ENCODE measurements at regions not wholly inside any gene's neighbourhood (a gene's known extent, or its start where the extent isn't known, plus 50 kb on each side); places are given as distances from the start of the nearest gene placed in this dataset.

DNA sequence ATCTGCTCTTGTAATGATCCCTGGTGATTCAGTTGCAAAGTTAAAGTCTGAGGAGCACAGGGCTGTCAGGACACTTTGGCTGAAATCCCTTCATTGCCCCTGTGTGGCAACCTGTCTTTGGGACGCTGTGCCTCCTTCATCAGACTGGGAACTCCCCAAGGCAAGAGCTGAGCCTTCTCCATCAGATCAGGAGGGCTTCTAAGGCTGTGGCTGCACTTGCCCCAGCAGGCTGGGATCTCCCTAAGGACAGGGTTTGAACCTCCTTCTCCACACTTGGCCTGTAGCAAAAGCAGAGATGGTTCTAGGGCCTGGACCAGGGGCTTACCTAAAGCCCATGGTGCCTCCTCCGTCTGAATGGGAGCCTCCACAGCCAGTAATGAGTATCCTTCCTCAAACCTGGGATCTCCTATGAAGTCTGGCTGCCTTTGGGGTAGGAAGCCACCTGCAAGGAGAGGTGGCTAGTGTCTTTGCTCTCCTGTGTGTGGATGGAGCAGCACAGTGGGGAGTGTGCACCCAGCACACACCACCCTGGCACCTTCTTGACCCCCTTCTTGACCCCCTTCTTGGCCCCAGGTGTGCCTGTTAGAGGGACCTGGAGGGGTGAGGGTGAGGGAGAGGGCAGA is 79.0 kb upstream of the NKD1 start:
- no peak for DNase-seq

DNA sequence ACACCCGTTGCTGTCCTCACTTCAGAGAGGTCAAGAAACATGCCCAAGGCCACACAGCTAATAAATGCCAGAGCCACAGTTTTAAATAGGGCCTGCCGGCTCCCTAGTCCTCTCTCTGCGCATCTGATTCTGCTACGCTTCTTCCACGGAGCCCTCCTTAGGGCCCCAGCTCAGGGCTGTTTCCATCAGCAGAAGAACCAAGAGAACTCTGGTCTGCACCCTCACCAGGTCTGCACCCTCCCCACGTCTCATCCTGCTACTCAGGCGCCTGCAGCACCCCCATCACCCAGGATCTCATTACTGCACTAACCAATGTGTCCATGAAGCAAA is 79.5 kb upstream of the NKD1 start:
- no peak for DNase-seq

DNA sequence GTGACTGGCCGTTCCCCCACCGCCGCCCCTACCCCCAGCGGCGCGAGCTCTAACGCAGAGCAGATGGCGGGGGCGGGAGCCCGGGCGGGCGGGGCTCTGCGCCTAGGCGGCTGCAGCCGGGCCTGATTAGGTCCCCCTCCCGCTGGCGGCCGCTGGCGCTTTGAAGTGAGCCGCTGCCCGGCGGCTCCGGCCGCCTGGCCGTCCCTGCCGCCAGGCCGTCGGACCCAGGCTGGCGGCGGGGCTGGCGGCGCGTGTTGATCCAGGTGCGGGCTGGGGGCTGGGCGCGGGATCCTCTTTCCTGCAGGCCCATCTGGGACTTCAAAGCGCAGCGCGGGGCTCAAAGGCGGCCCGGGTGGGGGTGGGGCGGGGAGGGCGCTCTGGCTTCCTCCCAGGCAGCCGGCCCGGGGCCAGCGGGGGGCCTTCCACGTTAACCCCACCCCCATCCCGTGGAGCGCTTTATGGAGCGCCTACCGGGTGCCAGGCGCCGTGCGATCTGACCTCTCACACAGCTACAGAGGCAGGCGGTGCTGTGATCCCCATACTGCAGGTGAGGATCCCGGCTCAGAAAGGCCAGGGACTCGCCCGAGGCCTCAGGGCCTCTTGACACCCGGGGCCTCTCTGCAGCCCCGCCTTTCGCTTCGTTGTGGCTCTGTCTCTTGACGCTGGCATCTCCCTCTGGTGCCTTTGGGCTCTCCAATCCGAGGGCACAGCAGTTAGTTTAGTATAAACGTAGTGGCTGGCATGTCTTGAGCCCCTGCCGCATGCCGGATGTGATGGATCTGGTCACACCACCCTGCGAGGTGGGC is 80.0 kb upstream of the NKD1 start:
- no peak for DNase-seq

DNA sequence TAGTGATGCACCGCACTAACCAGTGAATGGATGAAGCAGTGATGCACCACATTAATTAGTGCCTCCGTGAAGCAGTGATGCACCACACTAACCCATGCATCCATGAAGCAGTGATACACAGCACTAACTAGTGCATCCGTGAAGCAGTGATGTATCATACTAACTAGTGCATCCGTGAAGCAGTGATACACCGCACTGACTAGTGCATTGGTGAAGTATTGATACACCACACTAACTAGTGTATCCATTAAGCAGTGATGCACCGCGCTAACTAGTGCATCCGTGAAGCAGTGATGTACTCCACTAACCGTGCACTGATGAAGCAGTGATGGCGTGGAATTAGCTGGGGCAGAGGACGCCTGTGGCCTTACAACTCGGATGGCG is 80.6 kb upstream of the NKD1 start:
- DNase-seq: no peak

DNA sequence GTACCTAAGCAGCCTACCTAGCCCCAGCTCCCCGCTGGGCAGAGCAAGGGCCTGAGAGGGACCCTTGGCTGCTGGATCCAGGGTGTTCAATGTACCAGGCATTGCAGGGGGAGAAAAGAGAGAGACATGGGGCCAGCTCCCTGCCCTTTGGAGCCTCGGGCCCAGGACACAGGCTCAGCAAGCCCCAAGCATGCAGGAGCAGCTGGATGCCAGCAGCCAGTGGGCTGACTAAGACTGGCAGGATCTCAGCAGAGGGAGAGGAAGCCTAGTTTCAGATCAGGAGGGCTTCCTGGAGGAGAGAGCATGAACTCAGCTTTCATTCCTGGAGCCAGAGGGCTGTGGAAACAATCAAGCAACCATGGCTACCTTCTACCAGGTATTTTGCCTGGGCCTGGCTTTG is 82.0 kb upstream of the NKD1 start:
- no peak for DNase-seq

DNA sequence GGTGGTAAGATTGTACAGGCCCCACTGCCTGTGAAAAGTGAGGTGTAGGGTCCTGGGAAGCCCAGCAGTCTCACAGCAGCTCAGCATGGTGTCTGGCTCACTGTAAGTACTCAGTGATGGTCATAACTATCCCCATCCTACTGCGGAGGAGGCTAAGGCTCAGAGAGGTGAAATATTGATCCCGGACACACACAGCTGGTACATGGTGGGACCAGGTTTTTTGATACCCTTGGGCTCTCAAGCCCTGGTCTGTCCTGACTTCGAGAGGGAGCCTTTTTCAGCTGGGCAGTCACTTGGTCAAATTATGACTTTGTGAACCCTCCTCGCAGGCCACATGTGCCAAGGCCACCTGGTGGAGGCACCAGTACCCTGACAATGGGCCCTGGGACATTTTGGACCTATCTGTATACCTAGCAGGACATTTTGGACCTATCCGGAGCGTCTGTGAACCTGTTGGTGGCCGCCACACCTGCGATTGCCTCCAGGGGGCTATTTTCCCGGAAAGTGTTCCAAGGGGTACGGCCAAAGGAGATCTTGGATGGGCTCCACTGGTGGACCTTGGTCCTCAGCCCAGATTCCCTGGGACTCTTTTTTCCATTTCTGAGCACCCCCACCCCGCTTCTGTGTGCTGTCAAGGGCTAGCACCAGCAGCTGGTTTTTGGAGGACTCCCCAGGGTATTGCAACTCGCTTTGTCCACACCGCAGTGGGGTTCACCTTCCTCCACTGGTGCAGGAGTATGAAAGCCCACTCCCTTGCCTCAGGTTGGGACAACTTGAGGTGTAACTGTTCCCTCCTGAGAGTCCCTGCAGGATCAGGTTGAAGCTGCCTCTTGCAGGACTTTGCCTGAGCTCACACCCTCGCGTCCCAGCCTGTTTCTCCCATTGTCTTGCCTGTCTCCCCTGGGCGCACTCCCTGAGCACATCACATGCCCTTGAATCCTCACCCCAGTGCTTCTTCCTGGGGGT is 83.6 kb upstream of the NKD1 start:
- DNase-seq: no peak

DNA sequence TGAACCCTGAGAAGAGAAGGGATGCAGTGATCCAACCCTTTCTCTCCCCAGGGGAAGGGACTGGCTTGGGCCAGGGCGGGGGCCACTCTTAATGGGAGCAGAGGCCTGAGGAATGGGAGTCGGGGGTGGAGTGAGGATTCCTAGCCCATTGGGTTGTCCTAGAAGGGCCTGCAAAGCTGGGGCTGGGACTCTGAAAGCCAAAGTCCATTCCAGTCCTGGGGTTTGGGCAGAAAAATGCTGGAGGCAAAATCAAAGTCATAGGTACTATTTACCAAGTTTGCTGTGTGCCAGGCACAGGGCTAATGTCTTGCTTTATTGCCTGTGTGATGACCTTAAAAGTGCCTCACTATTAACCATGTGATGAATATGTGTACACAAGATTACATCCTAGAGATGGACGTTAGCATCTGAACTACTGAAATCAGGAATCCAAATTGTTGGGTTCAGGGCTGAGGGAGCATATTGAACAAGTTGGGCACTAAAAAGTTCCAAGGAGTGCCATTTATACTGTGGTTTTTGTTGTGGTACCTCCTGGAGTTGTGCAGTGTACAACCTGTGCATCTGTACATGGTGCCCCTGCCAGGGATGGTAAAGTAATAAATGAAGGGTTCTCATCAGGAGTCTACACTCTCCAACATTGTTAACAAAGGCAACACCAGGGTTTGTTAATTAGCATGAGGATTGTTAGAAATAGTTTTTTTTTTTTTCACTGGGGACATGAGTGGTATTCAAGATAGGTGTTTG is 84.4 kb upstream of the NKD1 start:
- no peak for DNase-seq

DNA sequence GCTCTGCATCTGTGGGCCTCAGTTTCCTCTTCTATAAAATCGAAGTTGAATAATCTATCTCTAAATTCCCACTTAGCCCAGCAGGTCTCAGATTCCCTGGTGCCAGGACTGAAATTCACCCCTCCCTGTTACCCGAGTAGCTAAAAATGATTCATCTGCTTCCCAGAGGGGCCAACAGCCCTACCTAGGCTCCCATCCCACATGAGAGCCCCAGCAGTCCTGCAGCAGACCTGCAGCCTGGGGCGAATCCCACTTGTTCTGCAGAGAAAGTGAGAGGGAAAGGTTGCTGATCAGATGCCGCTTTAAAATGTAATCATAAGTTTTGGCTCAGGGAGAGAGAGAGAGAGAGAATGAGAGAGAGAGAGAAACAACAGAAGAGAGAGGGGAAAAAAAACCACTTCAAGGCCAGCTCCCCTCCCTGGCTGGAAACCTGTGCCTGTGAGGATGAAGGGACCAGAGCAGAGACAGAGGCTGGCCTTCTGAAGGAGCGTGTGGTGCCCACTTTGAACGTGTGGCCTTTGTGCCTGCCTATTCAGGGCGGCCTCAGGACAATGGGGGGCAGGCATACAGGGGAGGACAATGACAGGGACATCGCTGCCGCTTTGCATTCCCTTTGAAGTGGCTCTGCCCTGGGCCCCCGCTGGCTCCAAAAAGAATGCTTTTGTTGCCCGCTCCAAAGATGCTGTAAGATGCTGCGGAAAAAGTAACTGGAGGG is 85.2 kb upstream of the NKD1 start:
- no peak for DNase-seq

DNA sequence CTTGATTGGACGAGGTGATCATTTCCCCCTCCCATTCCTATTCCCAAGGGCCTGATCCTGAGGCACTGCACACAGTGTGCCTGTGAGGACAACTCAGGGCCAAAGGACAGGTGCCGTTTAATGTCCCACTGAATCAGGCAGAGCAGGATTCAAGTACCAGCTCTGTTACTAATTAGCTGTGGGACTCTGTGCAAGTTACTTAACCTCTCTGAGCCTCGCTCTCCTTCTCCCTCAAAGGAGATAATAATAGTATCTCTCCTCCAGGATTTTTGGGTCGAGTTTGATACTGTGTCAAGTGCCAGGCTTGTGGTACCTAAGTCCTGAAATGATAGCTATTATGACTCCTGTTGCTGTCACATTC is 86.8 kb upstream of the NKD1 start:
- no peak for DNase-seq

DNA sequence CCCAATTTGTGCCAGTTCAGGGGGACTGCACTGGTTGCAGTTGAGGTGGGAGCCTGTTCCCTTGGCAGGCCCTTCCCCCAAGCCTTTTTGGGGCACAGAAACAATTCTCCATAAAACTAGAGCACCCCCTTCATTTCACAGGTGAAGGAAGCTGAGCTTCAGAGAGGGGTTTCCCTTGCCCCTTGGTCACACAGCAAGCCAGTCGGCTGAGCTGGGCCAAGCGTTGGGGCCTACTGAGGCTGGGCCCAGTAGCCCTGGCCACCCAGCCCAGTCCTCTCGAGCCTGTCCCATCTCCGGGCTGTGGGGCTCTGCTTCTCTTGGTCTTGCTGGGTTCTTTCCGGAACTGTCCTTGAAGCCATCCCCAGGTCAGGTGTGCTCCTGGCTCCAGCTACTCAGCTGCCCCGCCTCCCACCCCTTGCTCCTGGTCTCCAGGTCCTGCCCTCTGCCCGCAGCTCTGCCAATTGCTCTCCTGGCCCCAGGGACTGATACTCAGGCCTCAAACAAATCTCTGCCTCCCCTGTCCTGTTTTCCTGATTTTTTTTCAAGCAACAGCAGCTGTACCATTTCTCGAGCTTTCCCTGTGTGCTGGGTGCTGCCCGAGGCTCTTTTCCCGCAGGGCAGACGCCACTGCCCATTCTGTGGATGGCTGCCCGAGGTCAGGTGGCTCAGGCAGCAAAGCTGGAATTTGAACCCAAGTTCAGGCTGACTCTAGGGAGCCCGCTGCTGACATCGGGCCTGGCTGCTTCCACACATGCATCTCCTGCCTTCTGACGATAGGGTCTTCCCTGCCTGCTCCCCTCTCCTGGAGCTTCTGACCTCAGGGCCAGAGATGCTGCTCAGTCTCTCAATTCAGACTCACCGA is 87.4 kb upstream of the NKD1 start:
- no peak for DNase-seq

DNA sequence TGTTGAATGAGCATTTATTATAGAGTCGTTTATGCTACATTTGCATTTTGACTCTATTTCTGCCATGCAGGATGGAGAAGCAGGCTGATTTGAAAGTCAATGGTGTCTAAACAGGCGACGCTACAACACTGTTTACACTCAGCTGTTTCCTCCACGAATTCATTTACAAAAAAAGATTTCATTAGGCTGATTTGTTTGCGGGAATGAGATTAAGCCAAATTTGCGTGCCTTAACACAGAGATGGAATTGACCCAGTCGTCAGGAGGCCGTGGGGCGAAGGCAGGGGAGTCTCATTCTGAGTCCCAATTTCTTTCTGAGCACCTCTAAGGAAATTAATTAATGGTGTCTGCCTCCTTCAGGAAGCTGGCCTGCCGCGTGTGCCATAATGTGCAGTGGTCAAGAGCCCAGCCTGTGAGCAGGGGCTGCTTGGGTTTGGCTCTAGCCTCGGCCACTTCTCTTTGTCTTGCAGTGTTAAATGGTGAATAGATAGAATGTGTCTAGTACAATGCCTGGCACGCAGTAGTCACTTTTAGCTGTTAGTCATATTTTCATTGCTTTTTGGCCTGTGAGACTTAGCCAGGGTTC is 88.6 kb upstream of the NKD1 start:
- DNase-seq: no peak

DNA sequence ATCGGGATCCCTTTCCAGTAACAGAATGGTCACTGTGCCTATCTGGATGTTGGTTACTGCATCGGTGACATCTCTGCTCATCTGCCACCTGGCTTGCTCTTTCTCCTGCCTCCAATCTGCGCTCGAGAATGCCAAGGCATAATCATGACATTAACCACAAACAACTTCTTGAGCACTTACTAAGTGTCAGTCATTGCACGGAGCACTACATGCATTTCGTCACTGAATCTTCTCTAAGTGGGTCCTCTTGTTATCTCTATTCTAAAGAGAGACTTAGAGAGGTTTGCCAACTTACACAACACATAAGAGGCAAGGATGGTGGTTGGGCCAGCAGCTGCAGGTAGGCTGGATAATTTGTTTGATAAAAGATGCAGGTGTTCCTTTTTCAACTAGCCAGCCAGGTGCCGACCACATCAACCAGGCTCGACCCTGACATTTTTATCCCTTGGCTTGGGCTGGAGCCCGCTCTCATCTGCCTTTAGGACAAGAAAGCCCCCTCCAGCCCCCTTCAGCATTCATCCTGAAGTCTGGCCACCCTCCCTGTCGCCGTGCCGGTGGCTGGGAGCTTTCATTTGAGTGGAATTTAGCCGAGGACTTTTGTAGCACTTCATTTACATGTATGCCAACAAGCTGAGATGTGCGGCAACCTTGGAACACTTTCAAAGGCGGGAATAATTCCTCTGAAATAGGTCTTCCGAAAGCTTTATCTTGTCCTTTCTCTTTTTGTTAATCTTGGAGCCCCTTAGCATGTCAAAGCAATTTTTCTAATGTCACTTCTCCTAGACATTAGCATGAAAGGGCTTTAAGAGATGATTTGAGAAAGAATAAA is 89.3 kb upstream of the NKD1 start:
- no peak for DNase-seq

DNA sequence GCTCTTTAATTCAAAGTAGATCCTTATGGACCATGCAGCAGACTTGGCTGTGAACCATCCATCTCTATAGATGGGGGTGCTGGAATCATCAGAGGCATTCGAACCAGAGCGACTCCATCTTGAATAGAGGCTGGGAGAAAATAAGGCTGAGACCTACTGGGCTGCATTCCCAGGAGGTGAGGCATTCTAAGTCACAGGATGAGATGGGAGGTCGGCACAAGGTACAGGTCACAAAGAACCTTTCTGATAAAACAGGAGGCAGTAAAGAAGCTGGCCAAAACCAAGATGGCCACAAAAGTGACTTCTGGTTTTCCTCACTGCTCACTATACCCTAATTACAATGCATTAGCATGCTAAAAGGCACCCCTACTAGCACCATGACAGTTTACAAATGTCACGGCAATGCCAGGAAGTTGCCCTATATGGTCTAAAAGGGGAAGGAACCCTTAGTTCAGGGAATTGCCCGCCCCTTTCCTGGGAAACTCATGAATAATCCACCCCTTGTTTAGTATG is 89.2 kb upstream of the BRD7 start:
- DNase-seq: peak; percentile 13 to 53

DNA sequence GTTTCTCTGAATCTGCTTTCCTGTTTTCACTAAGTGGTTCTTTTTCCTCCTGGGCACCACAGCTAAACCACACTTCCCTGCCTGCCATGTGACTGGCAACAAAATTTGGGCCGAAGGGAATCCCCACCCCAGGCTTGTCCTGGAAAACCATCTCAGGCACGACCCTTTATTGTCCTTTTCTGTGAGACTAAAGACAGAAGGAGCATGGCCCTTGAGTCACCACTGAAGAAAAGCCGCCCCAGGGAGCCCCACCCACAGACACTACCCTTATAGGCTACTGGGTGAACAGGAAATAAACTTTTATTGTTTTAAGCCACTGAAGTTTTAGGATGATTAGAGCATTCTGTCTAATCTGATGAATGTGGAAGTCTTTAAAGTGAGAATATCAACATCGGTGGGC is 88.6 kb upstream of the BRD7 start:
- no peak for DNase-seq

DNA sequence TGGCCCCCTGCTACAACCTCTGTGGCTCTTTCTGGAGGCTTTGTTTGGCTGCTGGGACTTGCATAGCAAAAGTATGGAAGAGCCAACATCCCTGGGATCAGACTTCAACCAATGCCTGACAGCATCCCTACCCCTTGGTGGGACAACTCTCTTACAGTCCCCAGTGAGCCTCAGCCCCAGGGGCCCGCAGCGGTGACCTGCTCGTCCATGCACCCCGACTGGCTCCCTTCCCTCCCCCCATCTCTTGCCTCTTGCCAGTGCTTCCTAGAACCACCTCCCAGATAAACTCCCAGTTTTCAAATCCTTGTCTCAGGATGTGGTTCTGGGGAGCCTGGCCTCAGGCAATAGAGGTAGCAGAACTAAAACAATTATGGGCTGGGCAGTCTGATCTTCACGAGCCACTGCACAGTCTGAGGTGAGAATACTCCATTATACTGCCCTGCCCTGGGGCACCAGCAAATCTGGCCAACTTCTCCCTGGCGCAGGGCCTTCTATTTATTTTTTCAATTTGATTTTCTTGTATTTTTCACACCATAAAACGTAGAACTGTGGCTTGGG is 86.6 kb upstream of the BRD7 start:
- DNase-seq: no peak

DNA sequence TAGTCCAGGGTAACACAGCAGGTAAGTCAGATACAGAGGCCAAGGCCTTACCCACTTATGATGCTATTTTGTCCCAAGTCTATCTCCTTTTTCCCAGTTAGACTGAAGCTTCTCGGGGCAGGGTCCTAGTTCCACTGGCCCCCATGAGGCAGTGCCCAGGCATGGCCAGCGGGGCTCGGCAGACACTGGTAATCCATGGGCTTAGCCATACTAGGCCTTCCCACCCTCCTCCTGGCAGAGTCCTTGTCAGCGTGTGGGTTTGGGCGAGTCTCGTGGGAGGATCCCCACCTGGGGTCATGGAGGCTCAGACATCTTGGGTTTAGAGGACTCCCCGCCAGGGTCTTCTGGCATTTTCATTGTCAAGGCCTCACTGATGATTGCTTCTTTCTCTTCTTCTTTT is 84.7 kb upstream of the BRD7 start:
- no peak for DNase-seq

DNA sequence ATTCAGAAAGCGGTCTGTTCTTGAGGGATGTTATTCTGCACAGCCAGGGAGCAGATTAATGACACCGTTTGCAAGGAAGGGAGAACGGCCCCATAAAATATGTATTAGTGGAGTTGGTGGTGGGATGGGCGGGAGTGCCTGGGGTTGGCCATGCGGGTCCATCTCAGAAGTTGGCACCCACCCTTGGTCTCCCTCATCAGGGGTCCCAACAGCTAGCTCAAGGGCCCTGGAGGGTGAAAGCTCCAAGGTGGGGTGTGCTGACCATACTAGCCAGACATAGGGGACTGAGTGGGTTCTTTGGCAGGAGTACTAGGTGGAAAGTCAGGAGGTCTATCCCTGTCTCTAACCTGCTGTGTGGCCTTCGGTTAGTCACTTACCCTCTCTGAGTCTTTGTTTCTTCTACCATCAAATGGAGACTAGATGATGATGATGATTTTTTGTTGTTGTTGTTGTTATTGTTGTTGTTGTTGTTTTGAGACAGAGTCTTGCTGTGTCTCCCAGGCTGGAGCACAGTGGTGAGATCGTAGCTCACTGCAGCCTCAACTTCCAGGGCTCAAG is 83.2 kb upstream of the BRD7 start:
- no peak for DNase-seq

DNA sequence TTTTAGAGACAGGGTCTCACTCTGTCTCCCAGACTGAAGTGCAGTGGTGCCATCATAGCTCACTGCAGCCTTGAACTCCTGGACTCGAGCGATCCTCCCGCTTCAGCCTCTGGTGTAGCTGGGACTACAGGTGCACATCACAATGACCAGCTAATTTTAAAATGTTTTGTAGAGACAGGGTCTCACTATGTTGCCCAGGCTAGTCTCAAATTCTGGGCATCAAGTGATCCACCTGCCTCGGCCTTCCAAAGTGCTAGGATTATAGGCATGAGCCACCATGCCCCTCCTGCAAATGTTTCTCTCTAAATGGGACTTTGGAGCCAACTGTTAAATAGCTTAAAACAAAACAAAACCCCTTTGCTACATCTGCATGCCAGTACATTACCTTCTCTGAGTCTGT is 82.2 kb upstream of the BRD7 start:
- no peak for DNase-seq

DNA sequence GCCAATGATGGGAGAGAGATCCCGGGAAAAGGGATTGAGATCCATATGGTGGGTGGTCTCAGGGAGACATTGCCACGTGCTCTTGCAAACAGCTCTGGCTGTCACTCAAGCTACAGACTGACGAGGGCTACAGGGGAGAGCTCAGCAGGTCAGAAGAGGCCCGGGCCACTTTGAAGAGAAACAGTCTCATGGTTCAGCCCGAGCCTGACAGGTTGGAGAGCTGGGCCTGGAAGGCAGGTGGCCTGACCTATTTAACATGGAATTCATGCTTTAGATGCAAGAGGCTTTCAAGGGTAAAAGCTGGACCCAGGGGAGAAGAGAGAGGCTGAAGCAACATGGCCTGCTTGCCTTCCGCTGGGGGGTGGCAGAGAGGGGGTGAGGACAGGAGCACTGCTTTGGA is 81.0 kb upstream of the BRD7 start:
- DNase-seq: no peak
